Sigmoid colon (tissue), 3 donors: ENCODE measurements at regions not wholly inside any gene's neighbourhood (a gene's known extent, or its start where the extent isn't known, plus 50 kb on each side); places are given as distances from the start of the nearest gene placed in this dataset.

Experiments used
- CTCF ChIP-seq, 4 experiments: fragments of 450-650 bp in 3 of 4; fragments of 200-600 bp in 1 of 4; IDR thresholded peaks; one replicate each; pipeline ENCODE4 v1.5.1; 2016 to 2019; ENCODE audit warnings: antibody characterized with exemption in 4 of 4, mild to moderate bottlenecking in 3 of 4, moderate library complexity in 2 of 4
- POLR2A ChIP-seq, 2 donors: fragments of 450-650 bp; IDR thresholded peaks; one replicate each; pipeline ENCODE4 v1.6.1; 2016; ENCODE audit warnings: antibody characterized with exemption in 2 of 2, mild to moderate bottlenecking in 2 of 2, moderate library complexity in 2 of 2

GRCh38 chr10:5284311-5285057 lies 80.3 kb upstream of the UCN3 start:
- TF ChIP-seq CTCF (IDR thresholded peaks at IDR 0.05) (no peak), POLR2A (IDR thresholded peaks at IDR 0.05) (no peak)
